ENCODE measurements at regions not wholly inside any gene's neighbourhood (a gene's known extent, or its start where the extent isn't known, plus 50 kb on each side); places are given as distances from the start of the nearest gene placed in this dataset.
"Not testable (repeated sequence)": the region's sequence is repeated elsewhere in the genome, so short reads cannot be mapped to it uniquely, and the experiment has no call there.

- ATAC-seq (no peak), DNase-seq (no peak)
- intact Hi-C loops (cut with micrococcal nuclease), result no loop called here
Observed at GRCh38 chr2:147147802-147148201, 697.0 kb upstream of the ACVR2A start.

- DNase-seq, result no peak
- no peak for ATAC-seq
- intact Hi-C loops (cut with micrococcal nuclease), result no loop called here
Observed at GRCh38 chr2:147141930-147142329, 702.9 kb upstream of the ACVR2A start.

- intact Hi-C loops (cut with micrococcal nuclease); ATAC-seq; DNase-seq: not testable (repeated sequence)
Observed at GRCh38 chr2:147139732-147140131, 705.1 kb upstream of the ACVR2A start.

GRCh38 chr2:147137711-147138110 lies 707.1 kb upstream of the ACVR2A start:
- intact Hi-C loops (cut with micrococcal nuclease), result no loop called here
- DNase-seq, result no peak
- no peak for ATAC-seq

GRCh38 chr2:147135376-147135775 lies 709.5 kb upstream of the ACVR2A start:
- intact Hi-C loops (cut with micrococcal nuclease), result no loop called here
- no peak for DNase-seq
- ATAC-seq, result no peak

GRCh38 chr2:147133286-147133908 lies 711.4 kb upstream of the ACVR2A start:
- DNase-seq (no peak), ATAC-seq (no peak)
- intact Hi-C loops (cut with micrococcal nuclease), result no loop called here

- ATAC-seq (no peak), DNase-seq (no peak)
- intact Hi-C loops (cut with micrococcal nuclease), result no loop called here
Observed at GRCh38 chr2:147125145-147125544, 719.7 kb upstream of the ACVR2A start.

GRCh38 chr2:147122944-147123343 lies 721.9 kb upstream of the ACVR2A start:
- ATAC-seq, result no peak
- intact Hi-C loops (cut with micrococcal nuclease), result no loop called here
- DNase-seq, result no peak

- no peak for ATAC-seq
- intact Hi-C loops (cut with micrococcal nuclease), result no loop called here
- no peak for DNase-seq
Observed at GRCh38 chr2:147110962-147111361, 733.9 kb upstream of the ACVR2A start.

GRCh38 chr2:147110317-147110716 lies 734.5 kb upstream of the ACVR2A start:
- DNase-seq (no peak), ATAC-seq (no peak)
- intact Hi-C loops (cut with micrococcal nuclease), result no loop called here

- no peak for ATAC-seq
- intact Hi-C loops (cut with micrococcal nuclease), result no loop called here
- no peak for DNase-seq
Observed at GRCh38 chr2:147109291-147109690, 735.5 kb upstream of the ACVR2A start.

GRCh38 chr2:147108548-147108947 lies 736.3 kb upstream of the ACVR2A start:
- no peak for DNase-seq
- intact Hi-C loops (cut with micrococcal nuclease), result no loop called here
- ATAC-seq, result no peak

GRCh38 chr2:147101941-147102790 lies 742.7 kb upstream of the ACVR2A start:
- intact Hi-C loops (cut with micrococcal nuclease), result no loop called here
- ATAC-seq (no peak), DNase-seq (no peak)

GRCh38 chr2:147100406-147101035 lies 744.3 kb upstream of the ACVR2A start:
- DNase-seq, result no peak
- no peak for ATAC-seq
- intact Hi-C loops (cut with micrococcal nuclease), result no loop called here

GRCh38 chr2:147099845-147100244 lies 745.0 kb upstream of the ACVR2A start:
- intact Hi-C loops (cut with micrococcal nuclease), result no loop called here
- DNase-seq, result no peak
- no peak for ATAC-seq

- intact Hi-C loops (cut with micrococcal nuclease), result no loop called here
- no peak for DNase-seq
- no peak for ATAC-seq
Observed at GRCh38 chr2:147098940-147099339, 745.9 kb upstream of the ACVR2A start.

- intact Hi-C loops (cut with micrococcal nuclease), result no loop called here
- DNase-seq (no peak), ATAC-seq (no peak)
Observed at GRCh38 chr2:147097747-147098146, 747.1 kb upstream of the ACVR2A start.

GRCh38 chr2:147096671-147097070 lies 748.2 kb upstream of the ACVR2A start:
- intact Hi-C loops (cut with micrococcal nuclease), result no loop called here
- no peak for ATAC-seq
- DNase-seq, result no peak

GRCh38 chr2:147095376-147095775 lies 749.5 kb upstream of the ACVR2A start:
- DNase-seq (no peak), ATAC-seq (no peak)
- intact Hi-C loops (cut with micrococcal nuclease), result no loop called here

- intact Hi-C loops (cut with micrococcal nuclease), result no loop called here
- ATAC-seq (no peak), DNase-seq (no peak)
Observed at GRCh38 chr2:147094077-147094476, 750.8 kb upstream of the ACVR2A start.

Data from left ventricle myocardium superior (tissue), 1 donor.